OCI-LY7 (cell line): ENCODE measurements at regions not wholly inside any gene's neighbourhood (a gene's known extent, or its start where the extent isn't known, plus 50 kb on each side); places are given as distances from the start of the nearest gene placed in this dataset.
A peak's percentile ranks its signal among the peaks of the same experiment; 100 is the strongest.
"Not testable (repeated sequence)": the region's sequence is repeated elsewhere in the genome, so short reads cannot be mapped to it uniquely, and the experiment has no call there.

Experiments
- BruUV-seq: library from RNA; stranded (reverse); fragments of 400-500 nt; replicated peaks from 2 replicates; lab custom pipeline; 2021; lab: Mats Ljungman, UMichigan
- CTCF ChIA-PET: fragments of 300-600 bp; sonication (Branson Sonifier 250); formaldehyde crosslinking; loops from one replicate; lab custom pipeline; 2022; ENCODE audit warnings: antibody characterized with exemption; ENCODE audit not compliant: unreplicated experiment; lab: Charles Lee
- POLR2A ChIA-PET: fragments of 300-600 bp; sonication (Branson Sonifier 250); formaldehyde crosslinking; loops from one replicate; lab custom pipeline; 2022; ENCODE audit warnings: antibody characterized with exemption; lab: Charles Lee
- DNase-seq: peaks from one replicate; pipeline ENCODE4 v3.0.0-alpha.2; 2015; ENCODE audit warnings: low spot score
- H2AFZ ChIP-seq: fragments of 200-600 bp; sonication (generic), shearing (Covaris generic); 2 replicates; pipeline ENCODE4 v1.6.1; 2014; ENCODE audit warnings: mild to moderate bottlenecking, antibody characterized with exemption, low read length, moderate library complexity
- H3K27ac ChIP-seq: fragments of 200-600 bp; sonication (generic); 2 replicates; pipeline ENCODE4 v1.5.1; 2014; ENCODE audit warnings: mixed run types, low read depth, mild to moderate bottlenecking, moderate library complexity, low read length, inconsistent platforms; ENCODE audit not compliant: poor library complexity, severe bottlenecking
- H3K36me3 ChIP-seq: fragments of 200-600 bp; sonication (generic); 2 replicates; pipeline ENCODE4 v1.6.1; 2014; ENCODE audit warnings: mild to moderate bottlenecking, antibody characterized with exemption, low read length, moderate library complexity, mixed read lengths; ENCODE audit not compliant: insufficient read depth
- H3K4me1 ChIP-seq: fragments of 200-600 bp; sonication (generic); 2 replicates; pipeline ENCODE4 v1.5.1; 2014; ENCODE audit warnings: mild to moderate bottlenecking, low read length; ENCODE audit not compliant: insufficient read depth, poor library complexity, severe bottlenecking
- H3K4me2 ChIP-seq: fragments of 200-600 bp; sonication (generic); 2 replicates; pipeline ENCODE4 v1.6.1; 2014; ENCODE audit warnings: mild to moderate bottlenecking, low read length
- H3K4me3 ChIP-seq: fragments of 200-600 bp; sonication (generic); 2 replicates; pipeline ENCODE4 v1.5.1; 2014; ENCODE audit warnings: mild to moderate bottlenecking, low read depth, low read length; ENCODE audit not compliant: poor library complexity, severe bottlenecking
- H3K79me2 ChIP-seq: fragments of 200-600 bp; sonication (generic); 2 replicates; pipeline ENCODE4 v1.6.1; 2016; ENCODE audit warnings: low read depth, mild to moderate bottlenecking, low read length, moderate library complexity, mixed read lengths; ENCODE audit not compliant: insufficient read depth
- H3K9me2 ChIP-seq: fragments of 200-600 bp; sonication (generic); 2 replicates; pipeline ENCODE4 v1.6.1; 2016; ENCODE audit warnings: mild to moderate bottlenecking, low read length, mixed read lengths; ENCODE audit not compliant: insufficient read depth
- H3K9me3 ChIP-seq: fragments of 200-600 bp; sonication (generic); 2 replicates; pipeline ENCODE4 v1.6.1; 2014; ENCODE audit warnings: mild to moderate bottlenecking, mixed run types, low read length, mixed read lengths
- H4K20me1 ChIP-seq: fragments of 200-600 bp; sonication (generic); 2 replicates; pipeline ENCODE4 v1.6.1; 2014; ENCODE audit warnings: mild to moderate bottlenecking, antibody characterized with exemption, low read length, moderate library complexity, mixed read lengths; ENCODE audit not compliant: insufficient read depth
- EZH2phosphoT487 ChIP-seq: fragments of 200-600 bp; sonication (generic); IDR thresholded peaks from 2 replicates; pipeline ENCODE4 v1.6.1; 2018; ENCODE audit warnings: low read depth, borderline replicate concordance, mild to moderate bottlenecking, mixed run types, antibody characterized with exemption, low read length, moderate library complexity, mixed read lengths
- intact Hi-C: fragments of 100-400 bp; cut with micrococcal nuclease; formaldehyde crosslinking; loops from one replicate; pipeline ENCODE4 v1.10.0; 2022; ENCODE audit not compliant: unreplicated experiment
- TF ChIP-seq, protein P1 (sequence below): fragments of 200-600 bp; sonication (generic); conservative IDR thresholded peaks from 2 replicates; pipeline ENCODE4 v1.5.1; 2014; ENCODE audit warnings: mild to moderate bottlenecking, antibody characterized with exemption, low read length, moderate library complexity, mixed read lengths

DNA sequence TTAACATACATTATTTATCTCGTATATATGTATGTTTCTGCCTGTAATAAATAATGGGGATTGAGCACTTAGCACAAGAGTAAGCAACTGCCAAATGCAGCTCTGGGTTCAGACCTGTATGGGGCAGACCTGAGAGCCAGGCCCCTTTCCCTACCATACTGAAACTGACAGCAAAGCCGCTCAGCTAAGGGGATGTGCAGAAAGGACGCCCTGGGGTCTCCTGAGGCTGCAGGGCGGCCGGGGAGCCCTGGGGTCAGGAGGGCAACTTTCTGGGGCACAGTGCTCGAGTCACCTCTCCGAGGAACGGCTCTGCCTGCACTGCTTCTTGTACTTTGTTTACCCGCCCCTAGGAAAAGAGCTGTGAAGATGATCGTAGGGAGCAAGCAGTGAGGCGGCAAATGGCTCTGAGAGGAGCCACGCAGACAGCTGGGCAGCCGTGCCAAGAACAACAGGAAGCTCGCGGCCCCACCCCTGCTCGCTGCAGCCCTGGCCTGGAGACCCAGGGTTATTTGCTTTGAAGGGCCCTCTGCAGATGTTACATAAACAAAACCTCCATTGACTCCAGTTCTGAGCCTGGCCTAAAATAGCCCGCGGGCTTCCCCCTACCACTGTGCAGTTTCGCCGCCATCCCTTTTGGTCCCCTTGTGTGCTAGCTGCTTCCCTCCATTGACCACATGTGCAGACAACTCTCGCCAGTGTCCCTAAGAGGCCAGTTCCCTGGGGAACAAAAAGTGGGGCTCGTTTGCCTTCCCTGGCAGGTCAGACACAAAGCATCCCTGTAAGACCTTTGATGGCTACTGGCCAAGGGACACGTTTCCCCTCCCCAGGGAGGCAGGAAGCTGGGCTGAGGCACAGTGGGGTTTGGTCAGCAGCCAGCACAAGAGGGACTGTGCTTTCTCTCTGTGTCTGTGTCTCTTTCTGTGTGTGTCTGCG, 111.3 kb upstream of the LNX1 start:
- Histone ChIP-seq H4K20me1 (no peaks in the 10 kb centered on the region), H3K4me2 (peak overlapping the region; percentile 76), H3K27ac (peak overlapping the region; percentile 74), H3K4me3 (peak overlapping the region; percentile 59), H3K9me3 (peaks cover 5% of the 10 kb centered on the region; the same call in 1 of the 2 replicates), H3K79me2 (no peaks in the 10 kb centered on the region), H3K9me2 (no peaks in the 10 kb centered on the region), H3K36me3 (no peaks in the 10 kb centered on the region), H2AFZ (peak overlapping the region; percentile 92), H3K4me1 (peaks cover 53% of the 10 kb centered on the region)
- BruUV-seq = no TSS peak
- intact Hi-C loops = loop anchor here (1.0 to 10.0 kb wide), 3 partner anchors 46 to 505 kb away; partner anchors contain the start of gene SCFD2
- ChIA-PET POLR2A (interaction anchor here (0.5 to 3.0 kb wide), 9 partner anchors 10 to 505 kb away, joined by 3 to 13 read pairs (median 4); no protein-coding TSS in a partner anchor), CTCF (interaction anchor here (0.6 to 2.6 kb wide), 6 partner anchors 9 to 531 kb away, joined by 3 to 11 read pairs (median 4); no protein-coding TSS in a partner anchor)
- DNase-seq = peak; percentile 87
- no peak for TF ChIP-seq EZH2phosphoT487
- TF ChIP-seq, protein P1, sequence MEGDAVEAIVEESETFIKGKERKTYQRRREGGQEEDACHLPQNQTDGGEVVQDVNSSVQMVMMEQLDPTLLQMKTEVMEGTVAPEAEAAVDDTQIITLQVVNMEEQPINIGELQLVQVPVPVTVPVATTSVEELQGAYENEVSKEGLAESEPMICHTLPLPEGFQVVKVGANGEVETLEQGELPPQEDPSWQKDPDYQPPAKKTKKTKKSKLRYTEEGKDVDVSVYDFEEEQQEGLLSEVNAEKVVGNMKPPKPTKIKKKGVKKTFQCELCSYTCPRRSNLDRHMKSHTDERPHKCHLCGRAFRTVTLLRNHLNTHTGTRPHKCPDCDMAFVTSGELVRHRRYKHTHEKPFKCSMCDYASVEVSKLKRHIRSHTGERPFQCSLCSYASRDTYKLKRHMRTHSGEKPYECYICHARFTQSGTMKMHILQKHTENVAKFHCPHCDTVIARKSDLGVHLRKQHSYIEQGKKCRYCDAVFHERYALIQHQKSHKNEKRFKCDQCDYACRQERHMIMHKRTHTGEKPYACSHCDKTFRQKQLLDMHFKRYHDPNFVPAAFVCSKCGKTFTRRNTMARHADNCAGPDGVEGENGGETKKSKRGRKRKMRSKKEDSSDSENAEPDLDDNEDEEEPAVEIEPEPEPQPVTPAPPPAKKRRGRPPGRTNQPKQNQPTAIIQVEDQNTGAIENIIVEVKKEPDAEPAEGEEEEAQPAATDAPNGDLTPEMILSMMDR = peak; percentile 64

DNA sequence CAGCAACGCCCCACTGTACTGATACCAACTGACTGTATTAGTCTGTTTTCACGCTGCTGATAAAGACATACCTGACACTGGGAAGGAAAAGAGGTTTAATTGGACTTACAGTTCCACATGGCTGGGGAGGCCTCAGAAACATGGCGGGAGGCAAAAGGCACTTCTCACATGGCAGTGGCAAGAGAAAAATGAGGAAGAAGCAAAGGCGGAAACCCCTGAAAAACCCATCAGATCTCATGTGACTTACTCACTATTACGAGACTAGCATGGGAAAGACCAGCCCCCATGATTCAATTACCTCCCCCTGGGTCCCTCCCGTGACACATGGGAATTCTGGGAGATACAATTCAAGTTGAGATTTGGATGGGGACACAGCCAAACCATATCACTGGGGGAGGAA, 110.0 kb upstream of the LNX1 start:
- H4K20me1 ChIP-seq, H3K27ac ChIP-seq, DNase-seq, H3K4me2 ChIP-seq, H3K36me3 ChIP-seq, H3K9me3 ChIP-seq, H3K4me3 ChIP-seq, H3K9me2 ChIP-seq, BruUV-seq, H3K79me2 ChIP-seq: not testable (repeated sequence)
- intact Hi-C loops = loop anchor here (10.0 kb wide), 1 partner anchor 336 kb away; the partner anchor contains the start of gene SCFD2
- ChIA-PET POLR2A (interaction anchor here (0.6 to 2.3 kb wide), 4 partner anchors 9 to 108 kb away, joined by 3 to 13 read pairs (median 6); no protein-coding TSS in a partner anchor), CTCF (interaction anchor here (1.4 to 2.6 kb wide), 2 partner anchors 8 to 47 kb away, joined by 3 to 11 read pairs; no protein-coding TSS in a partner anchor)
- peak overlapping the region; percentile 92; the same call in 1 of the 2 replicates for H2AFZ ChIP-seq
- H3K4me1 ChIP-seq = peaks cover 46% of the 10 kb centered on the region

DNA sequence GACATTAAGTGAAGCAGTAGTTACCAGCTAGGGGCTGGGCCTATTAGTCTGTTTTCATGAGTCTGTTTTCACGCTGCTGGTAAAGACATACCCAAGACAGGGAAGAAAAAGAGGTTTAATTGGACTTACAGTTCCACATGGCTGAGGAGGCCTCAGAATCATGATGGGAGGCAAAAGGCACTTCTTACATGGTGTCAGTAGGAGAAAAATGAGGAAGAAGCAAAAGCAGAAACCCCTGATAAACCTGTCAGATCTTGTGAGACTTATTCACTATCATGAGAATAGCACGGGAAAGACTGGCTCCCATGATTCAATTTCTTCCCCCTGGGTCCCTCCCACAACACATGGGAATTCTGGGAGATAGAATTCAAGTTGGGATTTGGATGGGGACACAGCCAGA, 108.0 kb upstream of the LNX1 start:
- BruUV-seq, intact Hi-C loops, H3K36me3 ChIP-seq, H4K20me1 ChIP-seq, H3K79me2 ChIP-seq, H3K4me3 ChIP-seq, H2AFZ ChIP-seq, H3K4me2 ChIP-seq, DNase-seq, H3K9me3 ChIP-seq, H3K27ac ChIP-seq, H3K9me2 ChIP-seq: not testable (repeated sequence)
- POLR2A ChIA-PET = interaction anchor here (0.6 kb wide), 1 partner anchor 654 kb away, joined by 6 read pairs; no protein-coding TSS in a partner anchor
- CTCF ChIA-PET = interaction anchor here (0.6 kb wide), 1 partner anchor 83 kb away, joined by 4 read pairs; no protein-coding TSS in a partner anchor
- H3K4me1 ChIP-seq = peaks cover 37% of the 10 kb centered on the region
